WTC11 (cell line): ENCODE measurements at regions not wholly inside any gene's neighbourhood (a gene's known extent, or its start where the extent isn't known, plus 50 kb on each side); places are given as distances from the start of the nearest gene placed in this dataset.
"Not testable (repeated sequence)": the region's sequence is repeated elsewhere in the genome, so short reads cannot be mapped to it uniquely, and the experiment has no call there.

ENCODE experiments used
- ATAC-seq: fragments of 200-7000 bp; cut with Tn5 transposase; 2 replicates; pipeline ENCODE4 v1.10.0; 2021; ENCODE audit warnings: mild to moderate bottlenecking, moderate library complexity
- CTCF ChIA-PET: fragments of 300-600 bp; sonication (Branson Sonifier 250); formaldehyde crosslinking; loops from one replicate; lab custom pipeline; 2021; ENCODE audit warnings: antibody characterized with exemption; lab: Charles Lee
- POLR2A ChIA-PET: fragments of 350-600 bp; sonication (Branson Sonifier 250); formaldehyde crosslinking; loops from one replicate; lab custom pipeline; 2021; ENCODE audit warnings: antibody characterized with exemption; lab: Charles Lee
- DNase-seq: peaks from one replicate; pipeline ENCODE4 v3.0.0; 2021; ENCODE audit warnings: low spot score
- H3K27ac Mint-ChIP-seq: 2 replicates; pipeline ENCODE4 v1.8.0; 2021; ENCODE audit warnings: mixed read lengths
- H3K27me3 Mint-ChIP-seq: 2 replicates; pipeline ENCODE4 v1.8.0; 2021; ENCODE audit warnings: low read depth, mild to moderate bottlenecking, moderate library complexity, mixed read lengths
- H3K36me3 Mint-ChIP-seq: 2 replicates; pipeline ENCODE4 v1.8.0; 2021; ENCODE audit warnings: mixed read lengths
- H3K4me1 Mint-ChIP-seq: 2 replicates; pipeline ENCODE4 v1.8.0; 2022; ENCODE audit warnings: mixed read lengths
- H3K4me3 Mint-ChIP-seq: 2 replicates; pipeline ENCODE4 v1.8.0; 2021; ENCODE audit warnings: mild to moderate bottlenecking, moderate library complexity, mixed read lengths
- H3K9me3 Mint-ChIP-seq: 2 replicates; pipeline ENCODE4 v1.8.0; 2021; ENCODE audit warnings: mixed read lengths
- AFF4 ChIP-seq: sonication (generic); formaldehyde crosslinking; IDR thresholded peaks from 2 replicates; pipeline ENCODE4 v1.8.1; 2023; ENCODE audit warnings: mild to moderate bottlenecking, missing genetic modification reagents, borderline replicate concordance
- AR ChIP-seq: fragments of 250-450 bp; sonication (Bioruptor Pico); IDR thresholded peaks from 2 replicates; pipeline ENCODE4 v1.9.0; 2021; ENCODE audit warnings: mild to moderate bottlenecking
- ATF6 ChIP-seq: sonication (generic); formaldehyde crosslinking; IDR thresholded peaks from 2 replicates; pipeline ENCODE4 v1.8.1; 2023; ENCODE audit warnings: mild to moderate bottlenecking, missing genetic modification reagents
- FOXK1 ChIP-seq: sonication (generic); formaldehyde crosslinking; IDR thresholded peaks from 2 replicates; pipeline ENCODE4 v1.8.0; 2022; ENCODE audit warnings: mild to moderate bottlenecking, moderate library complexity, missing genetic modification reagents
- GABPB1 ChIP-seq: sonication (generic); formaldehyde crosslinking; IDR thresholded peaks from 2 replicates; pipeline ENCODE4 v1.8.1; 2023; ENCODE audit warnings: mild to moderate bottlenecking, missing genetic modification reagents
- MYBL2 ChIP-seq: sonication (generic); formaldehyde crosslinking; IDR thresholded peaks from 2 replicates; pipeline ENCODE4 v1.8.1; 2023; ENCODE audit warnings: mild to moderate bottlenecking, moderate library complexity, missing genetic modification reagents
- SP1 ChIP-seq: sonication (generic); formaldehyde crosslinking; conservative IDR thresholded peaks from 2 replicates; pipeline ENCODE4 v1.8.1; 2022; ENCODE audit warnings: missing genetic modification reagents
- TCF7 ChIP-seq: sonication (generic); formaldehyde crosslinking; IDR thresholded peaks from 2 replicates; pipeline ENCODE4 v1.8.0; 2022; ENCODE audit warnings: mild to moderate bottlenecking, low read depth, missing genetic modification reagents, moderate library complexity
- ZNF232 ChIP-seq: sonication (generic); formaldehyde crosslinking; IDR thresholded peaks from 2 replicates; pipeline ENCODE4 v1.8.0; 2022; ENCODE audit warnings: mild to moderate bottlenecking, missing genetic modification reagents
- ZNF281 ChIP-seq: sonication (generic); formaldehyde crosslinking; IDR thresholded peaks from 2 replicates; pipeline ENCODE4 v1.8.0; 2023; ENCODE audit warnings: mild to moderate bottlenecking, missing genetic modification reagents
- TF ChIP-seq, protein P1 (sequence below): sonication (generic); formaldehyde crosslinking; IDR thresholded peaks from 2 replicates; pipeline ENCODE4 v1.8.0; 2022; ENCODE audit warnings: mild to moderate bottlenecking, missing genetic modification reagents
- TF ChIP-seq, protein P2 (sequence below): sonication (generic); formaldehyde crosslinking; IDR thresholded peaks from 2 replicates; pipeline ENCODE4 v1.8.1; 2023; ENCODE audit warnings: mild to moderate bottlenecking, missing genetic modification reagents, moderate library complexity

- Mint-ChIP-seq H3K9me3 (peaks cover 15% of the 10 kb centered on the region), H3K36me3 (peaks cover 10% of the 10 kb centered on the region), H3K4me1 (peaks cover 15% of the 10 kb centered on the region), H3K27ac (no peak overlapping the region)
- DNase-seq = no peak
- TF ChIP-seq TCF7 (CRISPR knock-in tag) = no peak
- TF ChIP-seq, all 79 proteins: peak for 0
- no peaks in the 10 kb centered on the region for H3K27me3 Mint-ChIP-seq
- no peak overlapping the region for H3K4me3 Mint-ChIP-seq
- CTCF ChIA-PET = no interaction called here
- no peak for ATAC-seq
- POLR2A ChIA-PET = no interaction called here
Observed at GRCh38 chr2:142815375-142815774, 62.1 kb upstream of the KYNU start.

DNA sequence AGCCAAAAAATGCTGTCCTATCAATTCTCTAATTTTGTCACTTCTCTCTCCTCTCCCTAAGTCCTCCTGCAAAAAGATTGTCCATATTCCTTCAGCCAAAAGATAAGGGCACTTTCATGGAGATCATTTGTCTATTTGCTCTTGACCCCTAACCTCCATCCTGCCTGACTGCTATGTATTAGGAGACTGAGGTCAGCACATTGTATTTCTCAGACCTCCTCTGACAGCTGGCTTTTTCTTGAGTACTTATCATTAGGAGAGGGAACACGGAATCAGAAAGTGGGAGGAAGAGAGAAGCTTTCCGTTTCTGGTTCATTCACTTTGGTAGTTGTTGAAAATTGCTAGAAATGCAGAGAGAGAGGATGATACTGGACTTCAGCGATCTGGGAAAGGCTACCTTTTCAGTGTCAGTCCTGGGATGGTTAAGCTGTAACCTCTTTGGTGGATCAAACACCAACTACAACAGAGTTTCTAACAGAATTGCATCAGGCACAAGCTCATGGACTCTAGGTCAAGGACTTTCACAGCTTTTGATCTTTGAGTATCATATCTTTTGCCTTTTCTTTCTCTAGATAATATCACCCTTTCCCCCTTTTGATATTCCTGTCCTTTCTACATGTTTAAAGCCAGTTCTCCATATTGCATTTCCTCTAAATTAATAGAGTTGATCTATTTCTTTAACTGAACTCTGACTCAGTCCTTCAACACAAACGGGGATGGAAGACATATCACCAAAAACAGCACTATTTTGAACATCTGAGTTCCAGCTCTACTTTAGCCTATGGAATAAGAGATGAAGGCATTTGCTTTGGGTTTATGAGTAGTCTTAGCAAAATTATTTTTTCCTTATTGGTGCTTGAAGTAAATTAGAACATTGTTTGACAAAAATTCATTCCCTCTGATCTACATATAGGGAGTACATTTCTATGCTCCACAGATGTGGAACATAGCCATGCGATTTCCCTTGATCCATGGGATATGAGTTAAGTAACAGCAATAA, 63.3 kb upstream of the KYNU start:
- peaks cover 19% of the 10 kb centered on the region for H3K9me3 Mint-ChIP-seq

DNA sequence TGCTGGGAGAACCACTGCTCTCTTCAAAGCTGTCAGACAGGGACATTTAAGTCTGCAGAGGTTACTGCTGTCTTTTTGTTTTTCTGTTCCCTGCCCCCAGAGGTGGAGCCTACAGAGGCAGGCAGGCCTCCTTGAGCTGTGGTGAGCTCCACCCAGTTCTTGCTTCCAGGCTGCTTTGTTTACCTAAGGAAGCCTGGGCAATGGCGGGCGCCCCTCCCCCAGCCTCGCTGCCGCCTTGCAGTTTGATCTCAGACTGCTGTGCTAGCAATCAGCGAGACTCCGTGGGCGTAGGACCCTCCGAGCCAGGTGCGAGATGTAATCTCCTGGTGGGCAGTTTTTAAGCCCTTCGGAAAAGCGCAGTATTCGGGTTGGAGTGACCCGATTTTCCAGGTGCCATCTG, 65.8 kb upstream of the KYNU start:
- ATAC-seq, CTCF ChIA-PET, POLR2A ChIA-PET, H3K27ac Mint-ChIP-seq, H3K27me3 Mint-ChIP-seq: not testable (repeated sequence)
- peak overlapping the region; percentile 27 for H3K4me3 Mint-ChIP-seq
- TF ChIP-seq FOXK1 (CRISPR knock-in tag) (peak; percentile 67; the same call in 1 of the 2 replicates), ZNF281 (CRISPR knock-in tag) (0 out of 2 replicates have a peak, but pooled peaks have one; percentile 20)
- peak; percentile 28 for DNase-seq
- H3K4me1 Mint-ChIP-seq = peaks cover 15% of the 10 kb centered on the region
- peaks cover 17% of the 10 kb centered on the region for H3K36me3 Mint-ChIP-seq
- peaks cover 19% of the 10 kb centered on the region for H3K9me3 Mint-ChIP-seq

More for the DNA sequence above, 63.3 kb upstream of the KYNU start:
- H3K4me3 Mint-ChIP-seq = no peak overlapping the region
- no peak overlapping the region for H3K27ac Mint-ChIP-seq
- no peaks in the 10 kb centered on the region for H3K27me3 Mint-ChIP-seq
- H3K4me1 Mint-ChIP-seq = peaks cover 15% of the 10 kb centered on the region
- ChIA-PET POLR2A (no interaction called here), CTCF (no interaction called here)
- ATAC-seq (no peak), DNase-seq (no peak)
- H3K36me3 Mint-ChIP-seq = peaks cover 17% of the 10 kb centered on the region
- no peak for TF ChIP-seq MYBL2 (CRISPR knock-in tag)
- peak; percentile 98 for TF ChIP-seq GABPB1 (CRISPR knock-in tag)

DNA sequence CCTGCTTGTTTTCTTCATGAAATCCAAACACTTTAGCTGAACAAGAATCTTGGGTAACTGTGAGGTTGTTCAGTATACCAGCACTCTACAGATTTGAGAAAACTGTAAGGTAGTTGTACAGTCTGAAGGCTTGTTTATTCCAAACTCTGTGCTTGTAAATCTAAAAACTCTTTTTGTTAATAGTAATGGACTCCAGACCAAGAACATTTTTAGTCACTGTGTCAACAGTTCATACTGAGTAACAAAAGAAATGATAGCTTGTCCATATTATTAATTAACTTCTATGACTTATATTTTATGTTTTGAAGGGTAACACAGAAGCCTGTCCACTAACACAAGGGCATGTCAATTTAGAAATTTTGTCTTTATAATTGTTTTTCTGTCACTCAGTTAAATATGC, 72.2 kb upstream of the KYNU start:
- Mint-ChIP-seq H3K27me3 (no peaks in the 10 kb centered on the region), H3K4me1 (no peaks in the 10 kb centered on the region), H3K4me3 (no peak overlapping the region), H3K9me3 (peaks cover 8% of the 10 kb centered on the region), H3K36me3 (peaks cover 6% of the 10 kb centered on the region), H3K27ac (no peak overlapping the region)
- no peak for DNase-seq
- CTCF ChIA-PET = no interaction called here
- POLR2A ChIA-PET = no interaction called here
- ATAC-seq = no peak
- no peak for TF ChIP-seq AR (CRISPR knock-in tag)
- TF ChIP-seq AFF4 (CRISPR knock-in tag) = no peak
- TF ChIP-seq SP1 (CRISPR knock-in tag) = no peak
- TF ChIP-seq, protein P1, sequence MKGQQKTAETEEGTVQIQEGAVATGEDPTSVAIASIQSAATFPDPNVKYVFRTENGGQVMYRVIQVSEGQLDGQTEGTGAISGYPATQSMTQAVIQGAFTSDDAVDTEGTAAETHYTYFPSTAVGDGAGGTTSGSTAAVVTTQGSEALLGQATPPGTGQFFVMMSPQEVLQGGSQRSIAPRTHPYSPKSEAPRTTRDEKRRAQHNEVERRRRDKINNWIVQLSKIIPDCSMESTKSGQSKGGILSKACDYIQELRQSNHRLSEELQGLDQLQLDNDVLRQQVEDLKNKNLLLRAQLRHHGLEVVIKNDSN (CRISPR knock-in tag) = no peak
- TF ChIP-seq, protein P2, sequence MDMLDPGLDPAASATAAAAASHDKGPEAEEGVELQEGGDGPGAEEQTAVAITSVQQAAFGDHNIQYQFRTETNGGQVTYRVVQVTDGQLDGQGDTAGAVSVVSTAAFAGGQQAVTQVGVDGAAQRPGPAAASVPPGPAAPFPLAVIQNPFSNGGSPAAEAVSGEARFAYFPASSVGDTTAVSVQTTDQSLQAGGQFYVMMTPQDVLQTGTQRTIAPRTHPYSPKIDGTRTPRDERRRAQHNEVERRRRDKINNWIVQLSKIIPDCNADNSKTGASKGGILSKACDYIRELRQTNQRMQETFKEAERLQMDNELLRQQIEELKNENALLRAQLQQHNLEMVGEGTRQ (CRISPR knock-in tag) = no peak
- no peak for TF ChIP-seq ATF6 (CRISPR knock-in tag)
- no peak for TF ChIP-seq ZNF232
